Epithelial cell of prostate (primary cell): ENCODE measurements at regions not wholly inside any gene's neighbourhood (a gene's known extent, or its start where the extent isn't known, plus 50 kb on each side); places are given as distances from the start of the nearest gene placed in this dataset.
A peak's percentile ranks its signal among the peaks of the same experiment; 100 is the strongest.
"Not testable (repeated sequence)": the region's sequence is repeated elsewhere in the genome, so short reads cannot be mapped to it uniquely, and the experiment has no call there.

Source experiments
- DNase-seq: peaks from one replicate; pipeline ENCODE4 v3.0.0-alpha.2; 2011; ENCODE audit warnings: low read depth, low spot score
- H3K27ac ChIP-seq: fragments of 450-650 bp; 2 replicates; pipeline ENCODE4 v1.5.1; 2017; ENCODE audit warnings: mild to moderate bottlenecking

DNA sequence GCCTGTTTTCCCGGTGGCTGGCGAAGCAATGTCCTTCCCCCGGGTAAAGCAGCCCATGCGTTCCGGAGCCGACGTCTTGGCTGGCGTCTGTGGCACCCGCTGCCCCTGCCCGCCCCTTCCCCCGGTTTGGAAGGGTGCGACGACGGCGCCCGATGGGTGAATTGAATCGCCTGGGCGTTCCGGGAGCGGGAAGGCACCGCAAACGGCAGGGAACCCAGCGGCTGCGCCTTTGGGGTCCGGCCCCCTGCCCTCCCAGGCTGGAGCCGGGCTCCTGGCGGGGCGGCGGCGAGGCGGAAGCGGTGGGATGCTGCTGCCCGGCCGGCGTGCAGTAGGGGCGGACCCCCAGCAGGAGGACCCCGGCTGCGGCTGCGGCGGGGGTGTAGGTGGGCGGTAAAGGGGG lies 123.6 kb upstream of the RHOU start:
- DNase-seq, H3K27ac ChIP-seq: not testable (repeated sequence)

DNA sequence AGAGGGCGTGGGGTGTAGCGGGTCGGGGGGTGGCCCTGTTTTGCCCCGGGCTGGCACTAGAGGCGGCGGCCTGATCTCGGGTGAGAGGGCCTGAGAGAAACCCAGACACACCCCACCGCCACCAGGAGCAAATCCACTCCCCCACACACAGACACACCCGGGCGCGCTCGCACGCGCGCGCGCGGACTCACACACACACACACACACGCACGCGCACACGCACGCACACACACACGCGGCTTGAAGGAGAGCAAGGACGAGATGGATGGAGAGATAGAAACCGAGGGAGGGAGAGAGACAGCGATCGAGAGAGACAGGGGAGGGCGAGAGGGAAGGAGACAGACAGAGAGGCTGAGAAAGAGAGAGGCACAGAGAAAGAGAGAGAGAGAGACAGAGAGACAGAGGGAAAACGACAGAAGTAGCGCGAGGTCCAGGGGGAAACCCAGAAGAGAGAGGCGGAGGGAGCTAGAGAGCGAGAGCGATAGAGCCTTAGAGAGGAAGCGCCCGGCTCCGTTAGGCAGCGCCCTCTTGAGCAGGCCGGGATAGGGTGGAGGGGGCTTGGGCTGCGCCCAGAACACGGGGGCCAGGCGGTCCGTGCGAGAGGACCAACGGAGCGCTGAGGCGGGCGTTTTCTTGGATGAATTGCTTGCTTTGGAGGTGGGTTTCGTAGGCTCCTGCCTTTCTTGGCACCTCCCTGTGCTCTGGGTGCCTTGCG lies 113.1 kb upstream of the RHOU start:
- not testable (repeated sequence) for H3K27ac ChIP-seq, DNase-seq

DNA sequence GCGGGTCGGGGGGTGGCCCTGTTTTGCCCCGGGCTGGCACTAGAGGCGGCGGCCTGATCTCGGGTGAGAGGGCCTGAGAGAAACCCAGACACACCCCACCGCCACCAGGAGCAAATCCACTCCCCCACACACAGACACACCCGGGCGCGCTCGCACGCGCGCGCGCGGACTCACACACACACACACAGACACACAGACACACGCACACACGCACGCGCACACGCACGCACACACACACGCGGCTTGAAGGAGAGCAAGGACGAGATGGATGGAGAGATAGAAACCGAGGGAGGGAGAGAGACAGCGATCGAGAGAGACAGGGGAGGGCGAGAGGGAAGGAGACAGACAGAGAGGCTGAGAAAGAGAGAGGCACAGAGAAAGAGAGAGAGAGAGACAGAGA lies 108.8 kb upstream of the RHOU start:
- DNase-seq: not testable (repeated sequence)

DNA sequence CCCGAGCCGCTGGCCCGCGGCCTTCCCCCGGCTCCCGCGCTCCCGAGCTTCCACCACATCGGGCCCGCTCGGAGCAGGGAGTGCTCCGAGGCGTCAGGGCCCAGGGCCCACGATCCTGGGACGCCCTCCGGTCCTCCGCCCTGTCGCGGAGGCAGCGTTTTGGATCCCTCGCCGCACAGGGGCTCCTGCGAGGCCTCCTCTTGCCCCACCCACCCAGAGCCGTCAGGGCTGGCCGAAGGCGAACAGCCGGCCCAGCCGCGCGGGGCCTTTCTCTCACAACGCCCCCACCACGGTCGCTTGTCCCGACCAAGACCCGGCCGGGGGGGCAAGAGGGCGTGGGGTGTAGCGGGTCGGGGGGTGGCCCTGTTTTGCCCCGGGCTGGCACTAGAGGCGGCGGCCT lies 102.4 kb upstream of the RHOU start:
- DNase-seq, H3K27ac ChIP-seq: not testable (repeated sequence)

More for the DNA sequence above, 108.8 kb upstream of the RHOU start:
- not testable (repeated sequence) for H3K27ac ChIP-seq

DNA sequence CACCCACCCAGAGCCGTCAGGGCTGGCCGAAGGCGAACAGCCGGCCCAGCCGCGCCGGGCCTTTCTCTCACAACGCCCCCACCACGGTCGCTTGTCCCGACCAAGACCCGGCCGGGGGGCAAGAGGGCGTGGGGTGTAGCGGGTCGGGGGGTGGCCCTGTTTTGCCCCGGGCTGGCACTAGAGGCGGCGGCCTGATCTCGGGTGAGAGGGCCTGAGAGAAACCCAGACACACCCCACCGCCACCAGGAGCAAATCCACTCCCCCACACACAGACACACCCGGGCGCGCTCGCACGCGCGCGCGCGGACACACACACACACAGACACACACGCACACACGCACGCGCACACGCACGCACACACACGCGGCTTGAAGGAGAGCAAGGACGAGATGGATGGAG lies 100.0 kb upstream of the RHOU start:
- not testable (repeated sequence) for DNase-seq, H3K27ac ChIP-seq

DNA sequence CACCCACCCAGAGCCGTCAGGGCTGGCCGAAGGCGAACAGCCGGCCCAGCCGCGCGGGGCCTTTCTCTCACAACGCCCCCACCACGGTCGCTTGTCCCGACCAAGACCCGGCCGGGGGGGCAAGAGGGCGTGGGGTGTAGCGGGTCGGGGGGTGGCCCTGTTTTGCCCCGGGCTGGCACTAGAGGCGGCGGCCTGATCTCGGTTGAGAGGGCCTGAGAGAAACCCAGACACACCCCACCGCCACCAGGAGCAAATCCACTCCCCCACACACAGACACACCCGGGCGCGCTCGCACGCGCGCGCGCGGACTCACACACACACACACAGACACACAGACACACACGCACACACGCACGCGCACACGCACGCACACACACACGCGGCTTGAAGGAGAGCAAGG lies 97.8 kb upstream of the RHOU start:
- H3K27ac ChIP-seq, DNase-seq: not testable (repeated sequence)

DNA sequence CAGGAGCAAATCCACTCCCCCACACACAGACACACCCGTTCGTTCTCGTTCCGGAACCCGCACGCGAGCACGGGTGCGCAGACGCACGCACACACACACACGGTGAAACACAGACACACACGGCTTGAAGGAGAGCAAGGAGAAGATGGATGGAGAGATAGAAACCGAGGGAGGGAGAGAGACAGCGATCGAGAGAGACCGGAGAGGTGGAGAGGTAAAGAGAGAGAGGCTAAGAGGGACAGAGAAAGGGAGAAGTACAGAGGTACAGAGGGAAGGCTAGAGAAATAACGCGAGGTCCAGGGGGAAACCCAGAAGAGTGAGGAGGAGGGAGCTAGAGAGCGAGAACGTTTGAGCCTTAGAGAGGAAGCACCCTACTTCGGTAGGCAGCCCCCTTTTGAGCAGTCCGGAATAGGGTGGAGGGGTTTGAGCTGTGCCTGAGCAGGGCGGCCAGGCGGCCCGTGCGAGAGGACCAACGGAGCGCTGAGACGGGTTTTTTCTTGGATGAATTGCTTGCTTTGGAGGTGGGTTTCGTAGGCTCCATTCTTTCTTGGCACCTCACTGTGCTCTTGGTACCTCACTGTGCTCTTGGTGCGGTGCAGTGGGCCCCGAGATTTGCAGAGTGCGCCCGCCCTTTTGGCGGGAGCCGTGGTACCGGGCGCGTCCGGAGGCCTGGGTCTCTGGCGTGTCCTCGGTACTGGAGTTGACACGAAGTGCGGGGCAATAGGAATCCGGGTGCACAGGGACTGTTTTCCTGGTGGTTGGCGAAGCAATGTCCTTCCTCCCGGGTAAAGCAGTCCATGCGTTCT lies 88.4 kb upstream of the RHOU start:
- H3K27ac ChIP-seq: peak overlapping the region; percentile 33
- no peak for DNase-seq

DNA sequence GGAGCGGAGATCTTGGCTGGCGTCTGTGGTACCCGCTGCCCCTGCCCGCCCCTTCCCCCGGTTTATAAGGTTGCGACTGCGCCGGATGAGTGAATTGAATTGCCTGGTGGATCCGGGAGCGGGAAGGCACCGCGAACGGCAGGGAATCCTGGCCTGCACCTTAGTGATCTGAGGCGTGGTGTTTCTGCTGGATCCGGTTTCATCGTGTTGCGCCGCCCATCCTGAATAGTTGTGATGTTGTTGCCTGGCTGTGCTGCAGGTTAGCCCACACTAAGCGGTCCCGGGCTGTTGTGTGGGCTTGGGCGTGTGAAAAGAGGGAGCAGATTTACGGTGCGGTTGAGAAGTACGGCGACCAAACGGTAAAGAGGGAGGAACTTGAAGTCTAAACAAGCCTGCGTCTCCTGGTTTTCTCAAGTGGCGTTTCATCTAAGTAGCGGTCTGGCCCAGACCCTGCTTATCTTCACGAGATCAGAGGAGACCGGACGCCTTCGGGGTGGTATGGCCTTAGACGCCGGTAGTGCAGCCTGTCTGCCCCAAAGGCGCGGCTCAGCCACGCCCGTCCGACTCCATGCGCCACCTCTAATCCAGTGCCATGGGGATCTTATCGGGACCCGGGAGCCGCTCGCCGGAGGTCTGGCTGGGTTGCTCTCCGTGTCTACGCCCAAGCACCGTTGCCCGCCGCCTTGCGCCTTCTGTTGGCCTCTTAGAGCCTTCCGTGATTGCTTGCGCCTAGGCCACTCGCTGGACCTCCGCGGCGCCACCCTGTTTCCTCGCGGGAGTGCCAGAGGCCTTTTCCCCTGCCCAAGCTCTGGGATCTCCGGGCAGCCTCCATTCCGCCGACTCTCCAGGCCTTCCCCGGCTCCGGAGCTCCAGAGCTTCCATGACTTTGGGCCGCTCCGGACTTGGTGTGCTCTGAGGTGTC lies 87.5 kb upstream of the RHOU start:
- no peak for DNase-seq
- peak overlapping the region; percentile 33 for H3K27ac ChIP-seq

DNA sequence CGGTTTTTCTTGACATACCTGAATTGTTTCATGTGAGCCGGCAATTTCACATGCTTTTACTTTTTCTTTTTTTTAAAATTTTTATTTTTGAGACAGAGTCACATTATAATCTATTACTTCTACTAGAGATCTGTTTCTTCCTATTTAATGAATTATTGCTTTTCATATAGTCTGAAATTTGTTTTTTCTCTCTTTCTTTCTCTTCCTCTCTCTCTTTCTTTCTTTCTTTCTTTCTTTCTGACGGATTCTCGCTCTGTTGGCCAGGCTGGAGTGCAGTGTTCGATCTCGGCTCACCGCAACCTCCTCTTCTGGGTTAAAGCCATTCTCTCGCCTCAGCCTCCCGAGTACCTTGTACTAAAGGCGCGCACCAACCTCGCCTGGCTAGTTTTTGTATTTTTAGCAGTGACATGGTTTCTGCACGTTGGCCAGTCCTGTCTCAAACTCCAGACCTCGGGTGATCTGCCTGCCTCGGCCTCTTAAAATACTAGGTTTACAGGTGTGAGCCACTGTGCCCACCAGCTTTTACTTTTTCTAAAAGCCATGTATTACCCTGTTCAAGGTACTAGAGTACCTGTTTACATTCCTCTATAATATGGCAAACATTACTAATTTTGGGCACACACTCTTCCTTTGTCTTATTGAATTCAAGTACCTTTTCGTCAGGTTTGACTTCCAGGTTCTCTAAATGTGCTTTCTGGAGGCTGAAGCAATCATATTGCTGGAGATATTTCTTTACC lies 86.5 kb upstream of the RHOU start:
- H3K27ac ChIP-seq: no peak overlapping the region
- DNase-seq: no peak

DNA sequence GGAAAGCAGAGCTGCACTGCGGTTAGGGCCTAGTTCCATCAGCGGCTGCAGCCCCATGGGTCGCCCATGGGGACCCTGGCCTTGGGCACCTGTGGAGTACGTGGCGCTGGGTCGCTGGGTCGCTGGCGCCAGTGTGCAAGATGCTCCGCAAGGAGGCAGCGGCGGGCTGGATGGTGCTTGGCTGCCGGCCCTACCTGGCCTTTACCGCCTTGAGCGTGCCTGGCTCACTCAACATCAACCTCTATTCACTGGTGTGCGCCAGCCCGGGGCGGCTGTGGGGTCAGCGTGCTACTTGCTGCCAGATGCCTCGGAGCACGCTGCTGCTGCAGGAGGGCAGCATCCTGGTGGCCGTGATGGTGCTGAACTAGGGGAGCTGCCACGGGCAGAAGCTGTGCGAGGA lies 85.1 kb upstream of the RHOU start:
- no peak for DNase-seq

DNA sequence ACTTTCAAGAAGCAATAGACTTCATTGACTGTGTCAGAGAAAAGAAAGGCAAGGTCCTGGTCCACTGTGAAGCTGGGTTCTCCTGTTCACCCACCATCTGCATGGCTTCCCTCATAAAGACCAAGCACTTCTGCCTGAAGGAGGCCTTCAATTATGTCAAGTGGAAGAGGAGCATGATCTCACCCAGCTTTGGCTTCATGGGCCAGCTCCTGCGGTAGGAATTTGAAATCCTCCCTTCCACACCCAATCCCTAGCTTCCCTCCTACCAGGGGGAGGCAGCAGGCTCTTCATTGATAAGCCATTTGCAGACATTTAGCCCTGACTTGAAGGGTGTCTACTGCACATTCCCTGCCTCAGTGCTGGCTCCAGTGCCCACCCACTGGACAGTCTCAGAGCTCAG lies 84.3 kb upstream of the RHOU start:
- no peak overlapping the region for H3K27ac ChIP-seq
- DNase-seq: no peak

More for the DNA sequence above, 85.1 kb upstream of the RHOU start:
- no peak overlapping the region for H3K27ac ChIP-seq

DNA sequence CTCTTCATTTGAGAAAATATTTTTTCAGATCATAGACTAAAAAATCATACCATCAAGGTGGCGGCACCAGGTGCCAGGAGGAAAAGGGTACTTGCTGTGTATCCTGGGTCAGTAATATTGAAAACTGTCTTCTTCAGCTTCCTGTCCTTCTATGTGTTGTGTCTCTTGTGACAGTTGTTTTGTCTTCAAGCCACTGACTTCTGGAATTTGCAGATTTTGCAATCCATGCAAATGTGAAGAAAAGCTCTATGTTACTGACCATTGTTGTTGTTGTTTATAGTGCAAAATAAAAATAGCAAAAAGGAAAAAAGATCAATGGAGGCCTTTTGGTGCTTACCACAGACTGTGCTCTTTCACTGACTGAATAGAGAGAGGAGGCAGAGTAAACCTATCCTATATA lies 83.2 kb upstream of the RHOU start:
- no peak overlapping the region for H3K27ac ChIP-seq
- DNase-seq: no peak

DNA sequence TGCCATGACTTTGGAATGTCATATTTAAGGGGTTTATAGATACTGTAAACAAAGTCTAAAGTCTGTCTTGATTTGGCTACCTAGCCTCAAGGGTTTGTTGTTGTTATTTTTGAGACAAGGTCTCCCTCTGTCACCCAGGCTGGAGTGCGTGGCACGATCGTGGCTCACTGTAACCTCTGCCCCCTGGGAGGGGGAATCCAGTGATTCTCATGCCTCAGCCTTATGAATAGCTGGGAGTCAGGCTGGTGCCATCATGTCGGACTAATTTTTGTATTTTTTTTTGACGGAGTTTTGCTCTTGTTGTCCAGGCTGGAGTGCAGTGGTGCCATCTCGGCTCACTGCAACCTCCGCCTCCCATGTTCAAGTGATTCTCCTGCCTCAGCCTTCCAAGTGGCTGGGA lies 82.2 kb upstream of the RHOU start:
- not testable (repeated sequence) for H3K27ac ChIP-seq, DNase-seq

DNA sequence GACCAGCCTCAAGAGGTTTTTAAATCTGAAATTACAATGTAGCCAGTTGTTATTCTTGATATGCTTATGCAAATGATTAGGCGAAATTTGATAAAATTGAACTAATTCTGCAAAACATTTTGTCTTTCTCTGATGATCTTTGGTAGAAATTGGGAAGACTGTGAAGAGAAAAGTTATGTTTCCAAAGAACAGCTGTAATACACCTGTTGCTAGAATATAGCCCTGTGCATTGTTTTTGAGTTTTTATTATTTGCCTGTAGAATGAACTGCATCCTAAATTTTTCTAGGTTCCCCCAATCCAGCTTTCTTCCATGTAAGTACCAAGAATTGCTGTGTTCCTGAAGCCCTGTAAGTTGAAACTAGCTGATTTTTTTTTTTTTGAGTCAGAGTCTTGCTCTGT lies 81.5 kb upstream of the RHOU start:
- DNase-seq: no peak
- H3K27ac ChIP-seq: no peak overlapping the region

DNA sequence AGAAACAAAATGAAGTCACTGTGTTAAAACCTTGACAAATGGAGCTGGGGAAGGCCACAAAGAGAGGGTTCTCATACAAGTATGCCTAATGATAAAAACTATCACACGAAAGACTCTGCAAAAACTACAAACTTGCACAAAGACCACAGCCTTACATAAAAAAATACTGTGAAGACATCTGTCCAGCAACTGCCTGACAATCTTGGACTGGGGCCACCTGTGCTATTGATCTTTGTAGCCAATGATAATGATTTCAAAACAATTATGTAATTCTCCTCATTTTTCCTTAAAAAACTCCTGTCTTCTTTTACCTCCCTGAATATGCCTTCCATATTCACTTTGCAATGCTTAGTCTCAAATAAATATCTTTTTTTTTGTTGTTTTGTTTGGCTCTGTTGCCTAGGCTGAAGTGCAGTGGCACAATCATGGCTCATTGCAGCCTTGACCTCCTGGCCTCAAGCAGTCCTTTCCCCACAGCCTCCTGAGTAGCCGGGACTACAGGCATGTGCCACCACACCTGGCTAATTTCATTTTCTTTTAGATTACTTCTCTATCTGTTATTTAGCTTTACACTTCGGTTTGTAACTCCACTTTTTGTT lies 79.4 kb upstream of the RHOU start:
- no peak overlapping the region for H3K27ac ChIP-seq
- DNase-seq: no peak

DNA sequence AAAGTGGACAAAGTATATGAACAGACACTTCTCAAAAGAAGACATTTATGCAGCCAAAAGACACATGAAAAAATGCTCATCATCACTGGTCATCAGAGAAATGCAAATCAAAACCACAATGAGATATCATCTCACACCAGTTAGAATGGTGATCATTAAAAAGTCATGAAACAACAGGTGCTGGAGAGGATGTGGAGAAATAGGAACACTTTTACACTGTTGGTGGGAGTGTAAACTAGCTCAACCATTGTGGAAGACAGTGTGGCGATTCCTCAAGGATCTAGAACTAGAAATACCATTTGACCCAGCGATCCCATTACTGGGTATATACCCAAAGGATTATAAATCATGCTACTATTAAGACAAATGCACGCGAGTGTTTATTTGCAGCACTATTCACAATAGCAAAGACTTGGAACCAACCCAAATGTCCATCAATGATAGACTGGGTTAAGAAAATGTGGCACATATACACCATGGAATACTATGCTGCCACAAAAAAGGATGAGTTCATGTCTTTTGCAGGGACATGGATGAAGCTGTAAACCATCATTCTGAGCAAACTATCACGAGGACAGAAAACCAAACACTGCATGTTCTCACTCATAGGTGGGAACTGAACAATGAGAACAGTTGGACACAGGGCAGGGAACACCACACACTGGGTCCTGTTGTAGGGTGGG lies 73.1 kb upstream of the RHOU start:
- not testable (repeated sequence) for DNase-seq, H3K27ac ChIP-seq

DNA sequence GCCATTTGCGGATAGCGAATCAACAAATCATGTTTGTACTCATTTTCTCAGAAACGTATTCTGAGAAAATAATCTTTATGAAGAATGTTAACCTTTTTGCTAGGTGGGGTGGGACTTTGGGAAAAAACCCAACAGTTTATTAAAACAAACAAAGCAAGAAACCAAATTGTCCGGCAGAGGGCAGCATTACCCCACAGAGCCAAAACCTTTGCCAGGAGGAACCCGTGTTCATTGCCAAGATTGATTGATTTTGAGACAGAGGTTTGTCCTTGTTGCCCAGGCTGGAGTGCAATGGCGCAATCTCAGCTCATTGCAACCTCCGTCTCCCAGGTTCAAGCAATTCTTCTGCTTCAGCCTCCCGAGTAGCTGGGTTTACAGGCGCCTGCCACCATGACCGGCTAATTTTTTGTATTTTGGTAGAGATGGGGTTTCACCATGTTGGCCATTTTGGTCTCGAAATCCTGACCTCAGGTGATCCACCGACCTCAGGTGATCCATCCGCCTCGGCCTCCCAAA lies 70.8 kb upstream of the RHOU start:
- no peak overlapping the region for H3K27ac ChIP-seq
- DNase-seq: no peak

DNA sequence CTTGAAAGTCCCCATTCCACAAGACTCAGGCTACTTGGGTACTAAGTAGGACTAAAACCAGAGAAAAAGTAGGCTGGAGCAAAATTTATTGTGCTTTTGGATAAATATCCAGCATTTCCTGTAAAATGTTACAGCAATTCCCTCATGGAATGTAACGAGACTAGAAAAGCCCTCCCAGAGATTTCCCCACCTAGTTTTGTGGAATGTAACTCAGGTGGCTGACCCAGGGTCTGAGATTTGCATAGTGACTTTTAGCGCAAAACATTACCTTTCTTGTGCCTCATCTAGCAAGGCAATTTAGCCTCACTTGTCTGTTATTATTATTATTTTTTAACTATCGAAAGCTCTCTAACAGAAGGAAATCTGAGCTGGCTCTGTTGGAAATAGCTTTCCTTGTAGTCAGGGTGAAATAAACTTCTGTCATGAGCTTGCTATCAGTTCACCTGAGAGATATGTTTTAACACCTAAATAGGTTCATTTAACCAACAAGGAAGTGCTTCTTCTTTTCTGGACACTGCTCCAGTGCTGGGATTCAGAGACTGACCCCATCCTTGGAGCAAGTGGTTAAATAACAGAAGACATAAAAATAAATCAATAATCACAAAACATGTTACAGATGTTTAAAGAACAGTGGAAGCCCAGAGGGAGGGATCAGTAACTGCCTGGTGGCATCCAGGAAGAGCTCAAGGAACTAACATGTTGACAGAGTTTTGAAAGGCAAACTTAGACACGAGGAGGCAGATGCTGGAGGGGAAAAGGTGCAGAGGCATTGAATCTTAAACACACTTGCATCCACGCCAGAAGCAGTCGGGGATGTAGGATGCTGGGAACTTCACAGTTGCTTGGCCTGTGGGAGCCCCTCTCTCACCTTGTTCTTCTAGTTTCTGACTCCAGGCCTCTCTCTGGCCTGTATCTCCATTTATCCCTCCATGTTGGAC lies 68.3 kb upstream of the RHOU start:
- H3K27ac ChIP-seq: no peak overlapping the region
- no peak for DNase-seq
